ENCODE measurements at regions not wholly inside any gene's neighbourhood (a gene's known extent, or its start where the extent isn't known, plus 50 kb on each side); places are given as distances from the start of the nearest gene placed in this dataset.

GRCh38 chr7:27359181-27360125, 116.9 kb downstream of the EVX1 start:
- intact Hi-C loops (cut with DNase I) = no loop called here
- DNase-seq = no peak

DNA sequence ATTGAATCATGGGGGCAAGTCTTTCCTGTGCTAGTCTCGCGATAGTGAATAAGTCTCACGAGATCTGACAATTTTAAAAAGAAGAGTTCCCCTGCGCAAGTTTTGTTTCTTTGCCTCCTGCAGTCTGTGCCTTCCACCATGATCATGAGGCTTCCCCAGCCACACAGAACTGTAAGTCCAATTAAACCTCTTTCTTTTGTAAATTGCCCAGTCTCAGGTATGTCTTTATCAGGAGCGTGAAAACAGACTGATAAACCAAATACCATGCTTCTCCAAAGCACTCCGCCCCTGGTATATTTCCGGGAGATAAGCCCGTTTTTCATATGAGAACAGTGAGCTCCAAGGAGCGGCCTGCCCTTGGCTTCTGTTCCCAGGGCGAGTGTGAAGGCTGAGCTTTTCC, 118.9 kb downstream of the EVX1 start:
- DNase-seq = no peak
- intact Hi-C loops (cut with DNase I) = no loop called here

DNA sequence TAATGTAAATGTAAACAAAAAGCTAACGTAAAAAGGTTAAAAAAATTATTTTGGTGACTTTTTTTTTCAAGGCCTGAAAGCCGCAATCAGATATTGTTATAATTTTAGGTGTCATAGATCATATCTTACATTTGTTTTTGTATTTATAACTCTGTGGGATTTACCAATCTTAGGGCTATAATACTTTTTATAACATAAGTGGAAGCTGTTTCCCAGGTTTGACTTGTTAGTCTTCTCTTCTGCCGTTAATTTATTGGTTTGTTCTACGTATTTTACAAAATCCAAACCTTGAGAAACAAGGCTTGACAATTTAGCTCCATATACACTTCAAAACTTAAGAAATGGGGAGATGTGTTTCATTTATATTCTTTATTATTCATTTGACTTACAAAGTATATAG, 119.4 kb downstream of the EVX1 start:
- intact Hi-C loops (cut with DNase I) = no loop called here
- DNase-seq = no peak

- intact Hi-C loops (cut with DNase I) = no loop called here
- DNase-seq = peak in 35 of 42 donors; percentile 7 to 77 (median 34)
These were observed 121.7 kb downstream of the EVX1 start for GRCh38 chr7:27364344-27364758.

- intact Hi-C loops (cut with DNase I) = no loop called here
- no peak for DNase-seq
These were observed 124.8 kb downstream of the EVX1 start for GRCh38 chr7:27367179-27367932.

GRCh38 chr7:27367933-27368549, 125.4 kb downstream of the EVX1 start:
- intact Hi-C loops (cut with DNase I) = no loop called here
- no peak for DNase-seq

GRCh38 chr7:27374958-27375841, 132.6 kb downstream of the EVX1 start:
- intact Hi-C loops (cut with DNase I) = no loop called here
- DNase-seq = no peak

DNA sequence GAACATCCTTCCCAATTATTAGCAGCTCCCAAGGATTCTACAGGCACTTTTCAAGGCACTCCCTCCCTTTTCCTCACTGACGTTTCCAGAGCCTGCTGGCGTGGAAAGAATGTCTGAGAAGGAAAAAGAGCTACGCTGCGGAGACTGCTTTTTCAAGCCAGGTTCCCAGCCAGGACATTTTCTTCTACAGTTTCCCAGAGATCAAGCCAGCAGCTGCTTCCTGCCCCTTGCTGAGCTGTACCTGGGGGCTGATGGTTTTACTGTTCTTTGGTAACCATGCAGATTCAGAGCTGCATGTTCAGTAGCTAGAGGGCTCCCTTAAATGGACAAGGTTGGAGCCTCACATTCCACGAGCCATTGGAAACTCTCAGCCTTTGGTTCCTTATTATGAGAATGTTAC, 133.4 kb downstream of the EVX1 start:
- intact Hi-C loops (cut with DNase I) = no loop called here
- peak in 2 of 42 donors; percentile 1 for DNase-seq

- intact Hi-C loops (cut with DNase I) = no loop called here
- no peak for DNase-seq
These were observed 135.4 kb downstream of the EVX1 start for GRCh38 chr7:27377988-27378387.

DNA sequence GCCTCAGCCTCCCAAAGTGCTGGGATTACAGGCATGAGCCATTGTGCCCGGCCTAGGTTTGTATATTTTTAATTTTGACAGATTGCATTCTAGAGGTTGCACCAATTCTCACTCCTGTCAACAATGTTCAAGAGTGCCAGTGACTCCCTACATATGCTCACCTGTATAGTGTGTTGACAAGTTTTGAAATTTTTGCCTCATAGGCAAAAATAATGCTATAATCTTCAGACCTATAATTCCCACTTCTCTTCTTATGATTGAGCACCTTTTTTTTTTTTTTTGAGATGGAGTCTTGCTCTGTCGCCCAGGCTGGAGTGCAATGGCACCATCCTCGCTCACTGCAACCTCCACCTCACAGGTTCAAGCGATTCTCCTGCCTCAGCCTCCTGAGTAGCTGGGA, 139.7 kb downstream of the EVX1 start:
- intact Hi-C loops (cut with DNase I) = no loop called here
- no peak for DNase-seq

GRCh38 chr7:27386581-27386980, 144.0 kb downstream of the EVX1 start:
- no peak for DNase-seq

GRCh38 chr7:27387864-27388263, 145.3 kb downstream of the EVX1 start:
- DNase-seq = no peak
- intact Hi-C loops (cut with DNase I) = no loop called here

More at GRCh38 chr7:27386581-27386980, 144.0 kb downstream of the EVX1 start:
- intact Hi-C loops (cut with DNase I) = no loop called here

DNA sequence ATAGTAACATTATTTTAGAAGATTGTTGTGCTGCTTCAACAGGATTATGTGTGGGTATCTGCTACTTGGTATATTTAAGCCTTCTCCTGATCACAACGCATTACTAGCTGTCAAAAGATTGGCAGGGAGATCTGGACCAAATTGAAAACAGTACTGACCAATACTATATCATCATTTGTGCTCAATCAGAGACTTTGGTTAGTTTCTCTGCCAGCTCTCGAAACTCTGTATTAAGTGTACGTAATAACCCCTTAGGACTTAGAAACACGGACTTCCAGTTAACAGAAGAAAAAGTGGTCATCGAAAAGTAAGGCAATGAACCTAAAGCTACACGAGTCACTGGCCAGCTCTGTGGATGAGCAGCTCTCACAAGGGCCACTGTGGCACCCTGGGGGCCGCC, 146.0 kb downstream of the EVX1 start:
- intact Hi-C loops (cut with DNase I) = no loop called here
- DNase-seq = no peak

GRCh38 chr7:27389496-27389895, 146.9 kb downstream of the EVX1 start:
- intact Hi-C loops (cut with DNase I) = no loop called here

DNA sequence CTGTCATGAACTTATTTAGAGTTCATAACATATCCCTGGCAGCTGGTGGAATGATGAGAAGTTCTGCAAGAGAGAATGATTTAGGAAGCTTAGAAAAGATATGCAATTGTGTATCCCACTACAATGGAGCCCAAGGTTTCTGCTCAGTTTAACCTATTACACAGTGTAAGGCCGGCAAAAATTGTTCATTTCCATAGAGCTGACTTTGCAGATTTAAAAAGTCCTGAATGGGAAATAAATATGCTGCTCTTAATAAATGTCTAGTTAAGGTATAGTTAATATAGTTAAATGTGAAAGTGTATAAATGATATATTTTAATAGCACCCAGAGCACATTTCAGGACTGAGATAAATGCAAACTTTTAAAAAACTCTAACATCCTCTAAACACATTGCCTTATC, 149.9 kb downstream of the EVX1 start:
- no peak for DNase-seq
- intact Hi-C loops (cut with DNase I) = no loop called here

More at GRCh38 chr7:27389496-27389895, 146.9 kb downstream of the EVX1 start:
- DNase-seq = no peak

GRCh38 chr7:27394871-27395270, 152.3 kb downstream of the EVX1 start:
- no peak for DNase-seq
- intact Hi-C loops (cut with DNase I) = no loop called here

GRCh38 chr7:27395626-27396025, 153.0 kb downstream of the EVX1 start:
- intact Hi-C loops (cut with DNase I) = no loop called here
- DNase-seq = no peak

GRCh38 chr7:27397503-27397902, 154.9 kb downstream of the EVX1 start:
- intact Hi-C loops (cut with DNase I) = no loop called here
- DNase-seq = no peak

DNA sequence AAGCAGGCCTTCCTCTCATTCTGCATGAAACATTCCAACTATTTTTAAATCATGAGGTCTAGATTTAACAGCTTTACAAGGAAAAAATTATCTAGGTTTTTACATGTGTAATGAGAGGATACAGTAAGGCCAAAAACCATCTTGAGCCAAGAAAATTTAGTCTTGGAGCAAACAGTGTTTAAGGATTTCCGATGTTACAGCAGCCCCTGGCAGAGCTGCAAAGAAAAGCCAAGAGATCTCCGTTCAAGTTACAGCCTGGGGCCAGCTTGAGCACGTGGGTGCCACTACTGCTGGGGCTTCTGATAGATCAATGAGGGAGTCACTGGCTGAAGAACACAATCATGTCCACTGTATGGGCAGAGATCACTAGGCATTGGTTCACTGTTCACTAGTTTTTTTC, 156.2 kb downstream of the EVX1 start:
- no peak for DNase-seq
- intact Hi-C loops (cut with DNase I) = no loop called here
